Endothelial cell of umbilical vein (primary cell): ENCODE measurements at regions not wholly inside any gene's neighbourhood (a gene's known extent, or its start where the extent isn't known, plus 50 kb on each side); places are given as distances from the start of the nearest gene placed in this dataset.

Experiments
- EZH2 ChIP-seq: IDR thresholded peaks from 2 replicates; pipeline ENCODE4 v1.6.1; 2012; ENCODE audit warnings: borderline replicate concordance, low read depth, mild to moderate bottlenecking, moderate library complexity, low read length, inconsistent platforms; ENCODE audit not compliant: severe bottlenecking
- POLR2A ChIP-seq: IDR thresholded peaks from 2 replicates; pipeline ENCODE4 v1.6.1; 2012; ENCODE audit warnings: low read depth, mild to moderate bottlenecking, control low read depth, low read length
- POLR2AphosphoS5 ChIP-seq: IDR thresholded peaks from 2 replicates; pipeline ENCODE4 v1.6.1; 2012; ENCODE audit warnings: low read depth, mild to moderate bottlenecking, control low read depth, low read length, moderate library complexity; ENCODE audit not compliant: insufficient read depth
- TF ChIP-seq, protein P1 (sequence below): IDR thresholded peaks from 2 replicates; pipeline ENCODE4 v1.6.1; 2011; ENCODE audit not compliant: insufficient read depth, insufficient read length
- TF ChIP-seq, protein P2 (sequence below), 2 donors: IDR thresholded peaks; 1 replicate in 1 of 2; 2 replicates in 1 of 2; pipeline ENCODE4 v1.5.1; 2011; ENCODE audit warnings: low read length in 2 of 2, mild to moderate bottlenecking in 2 of 2, moderate library complexity in 2 of 2, control low read depth in 1 of 2, inconsistent platforms in 1 of 2, low read depth in 1 of 2; ENCODE audit not compliant: insufficient read depth in 1 of 2; ENCODE audit errors: extremely low read depth in 1 of 2

DNA sequence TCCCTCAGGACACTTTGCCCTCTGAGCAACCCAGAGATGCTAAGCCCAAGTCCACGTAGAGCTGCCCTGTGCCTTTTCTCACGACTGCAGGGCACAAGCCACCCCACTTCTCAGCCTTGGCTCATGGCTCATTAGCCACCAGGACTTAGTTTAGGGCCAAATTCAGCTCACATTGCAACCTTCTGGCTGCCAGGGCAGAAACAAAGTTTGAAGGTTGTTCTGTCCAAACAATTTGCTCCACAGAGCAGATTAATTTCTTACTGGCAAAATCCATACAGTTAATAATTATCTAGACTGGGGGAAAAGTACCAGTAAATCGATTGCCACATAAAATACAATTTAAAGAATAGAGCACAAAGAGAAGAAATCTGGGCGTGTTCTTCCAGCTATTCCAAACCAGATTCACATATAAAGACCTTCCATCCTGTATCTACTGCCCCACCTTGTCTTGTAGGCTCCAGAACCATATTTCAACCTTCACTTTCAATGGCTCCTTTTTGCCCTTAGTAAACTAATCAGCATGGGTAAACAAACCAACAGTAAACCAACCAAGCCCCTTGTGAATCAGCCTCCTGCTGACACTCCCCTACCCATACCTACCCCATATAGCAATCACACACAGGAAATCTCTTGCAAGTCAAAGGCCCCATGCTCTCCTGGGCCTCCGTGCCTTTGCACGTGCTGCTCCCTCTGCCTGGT lies 101.9 kb downstream of the QRSL1 start:
- TF ChIP-seq EZH2: no peak
- TF ChIP-seq POLR2A: no peak
- TF ChIP-seq, protein P1, sequence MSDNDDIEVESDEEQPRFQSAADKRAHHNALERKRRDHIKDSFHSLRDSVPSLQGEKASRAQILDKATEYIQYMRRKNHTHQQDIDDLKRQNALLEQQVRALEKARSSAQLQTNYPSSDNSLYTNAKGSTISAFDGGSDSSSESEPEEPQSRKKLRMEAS: no peak
- TF ChIP-seq POLR2AphosphoS5: no peak
- TF ChIP-seq, protein P2, sequence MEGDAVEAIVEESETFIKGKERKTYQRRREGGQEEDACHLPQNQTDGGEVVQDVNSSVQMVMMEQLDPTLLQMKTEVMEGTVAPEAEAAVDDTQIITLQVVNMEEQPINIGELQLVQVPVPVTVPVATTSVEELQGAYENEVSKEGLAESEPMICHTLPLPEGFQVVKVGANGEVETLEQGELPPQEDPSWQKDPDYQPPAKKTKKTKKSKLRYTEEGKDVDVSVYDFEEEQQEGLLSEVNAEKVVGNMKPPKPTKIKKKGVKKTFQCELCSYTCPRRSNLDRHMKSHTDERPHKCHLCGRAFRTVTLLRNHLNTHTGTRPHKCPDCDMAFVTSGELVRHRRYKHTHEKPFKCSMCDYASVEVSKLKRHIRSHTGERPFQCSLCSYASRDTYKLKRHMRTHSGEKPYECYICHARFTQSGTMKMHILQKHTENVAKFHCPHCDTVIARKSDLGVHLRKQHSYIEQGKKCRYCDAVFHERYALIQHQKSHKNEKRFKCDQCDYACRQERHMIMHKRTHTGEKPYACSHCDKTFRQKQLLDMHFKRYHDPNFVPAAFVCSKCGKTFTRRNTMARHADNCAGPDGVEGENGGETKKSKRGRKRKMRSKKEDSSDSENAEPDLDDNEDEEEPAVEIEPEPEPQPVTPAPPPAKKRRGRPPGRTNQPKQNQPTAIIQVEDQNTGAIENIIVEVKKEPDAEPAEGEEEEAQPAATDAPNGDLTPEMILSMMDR (IDR thresholded peaks at IDR 0.05; ENCODE audit: extremely low read depth in 1 of 2, insufficient read depth in 1 of 2, low read depth in 1 of 2, low read length in 2 of 2): no peak
